ENCODE measurements at regions not wholly inside any gene's neighbourhood (a gene's known extent, or its start where the extent isn't known, plus 50 kb on each side); places are given as distances from the start of the nearest gene placed in this dataset.

- Mint-ChIP-seq H3K4me3 (no peak overlapping the region), H3K36me3 (ENCODE audit: low read depth) (peaks cover 46% of the 10 kb centered on the region), H3K27ac (no peak overlapping the region), H3K27me3 (ENCODE audit: insufficient read depth, low read depth, poor library complexity) (peaks cover 4% of the 10 kb centered on the region), H3K9me3 (peaks cover 98% of the 10 kb centered on the region), H3K4me1 (no peaks in the 10 kb centered on the region)
- no peaks in the 10 kb centered on the region for H3K9me2 ChIP-seq (ENCODE audit: insufficient read depth)
- H4K20me1 ChIP-seq (replicated peaks; ENCODE audit: insufficient read depth), result no peaks in the 10 kb centered on the region
- no peaks in the 10 kb centered on the region for H3K36me3 ChIP-seq (ENCODE audit: insufficient read depth)
- H2AFZ ChIP-seq, result no peak overlapping the region
- no peaks in the 10 kb centered on the region for H3K79me2 ChIP-seq (replicated peaks; ENCODE audit: insufficient read depth)
- no peaks in the 10 kb centered on the region for H3F3A ChIP-seq (replicated peaks; ENCODE audit: low read depth)
- ATAC-seq, result no peak
- TF ChIP-seq ZNF114 (CRISPR knock-in tag; IDR thresholded peaks at IDR 0.05), result no peak
- TF ChIP-seq STAT1 (IDR thresholded peaks at IDR 0.05; ENCODE audit: unreplicated experiment), result no peak
- TF ChIP-seq JUNB (IDR thresholded peaks at IDR 0.05; ENCODE audit: unreplicated experiment), result no peak
- TF ChIP-seq REST (IDR thresholded peaks at IDR 0.05; ENCODE audit: unreplicated experiment), result no peak
- no peak for TF ChIP-seq CREB1 (CRISPR knock-in tag; IDR thresholded peaks at IDR 0.05; ENCODE audit: low read depth)
- no peak for TF ChIP-seq EZH2 (IDR thresholded peaks at IDR 0.05; ENCODE audit: low read depth, unreplicated experiment)
- TF ChIP-seq ZNF331 (CRISPR knock-in tag; IDR thresholded peaks at IDR 0.05; ENCODE audit: low read depth), result no peak
- no peak for TF ChIP-seq ZNF462 (CRISPR knock-in tag; IDR thresholded peaks at IDR 0.05)
- no peak for TF ChIP-seq CTCF (conservative IDR thresholded peaks at IDR 0.05; ENCODE audit: low read depth in 2 of 2)
- TF ChIP-seq EZH2phosphoT487 (IDR thresholded peaks at IDR 0.05; ENCODE audit: unreplicated experiment), result no peak
- no peak for TF ChIP-seq NANOG (IDR thresholded peaks at IDR 0.05; ENCODE audit: borderline replicate concordance)
- no peak for TF ChIP-seq POLR2AphosphoS5 (IDR thresholded peaks at IDR 0.05; ENCODE audit: low read depth)
- TF ChIP-seq ETS1 (IDR thresholded peaks at IDR 0.05), result no peak
- no peak overlapping the region for H3K4me2 ChIP-seq
- DNase-seq (ENCODE audit: low spot score), result no peak
- H3K27me3 ChIP-seq (ENCODE audit: insufficient read depth), result no peaks in the 10 kb centered on the region
- no peak overlapping the region for H3K27ac ChIP-seq (ENCODE audit: low read depth)
- peaks cover 20% of the 10 kb centered on the region for H3K4me1 ChIP-seq (ENCODE audit: insufficient read depth)
- H3K4me3 ChIP-seq, result no peak overlapping the region
These were observed 643.6 kb upstream of the TMEM132C start for GRCh38 chr12:127623362-127623761.
